ENCODE measurements at regions not wholly inside any gene's neighbourhood (a gene's known extent, or its start where the extent isn't known, plus 50 kb on each side); places are given as distances from the start of the nearest gene placed in this dataset.

DNA sequence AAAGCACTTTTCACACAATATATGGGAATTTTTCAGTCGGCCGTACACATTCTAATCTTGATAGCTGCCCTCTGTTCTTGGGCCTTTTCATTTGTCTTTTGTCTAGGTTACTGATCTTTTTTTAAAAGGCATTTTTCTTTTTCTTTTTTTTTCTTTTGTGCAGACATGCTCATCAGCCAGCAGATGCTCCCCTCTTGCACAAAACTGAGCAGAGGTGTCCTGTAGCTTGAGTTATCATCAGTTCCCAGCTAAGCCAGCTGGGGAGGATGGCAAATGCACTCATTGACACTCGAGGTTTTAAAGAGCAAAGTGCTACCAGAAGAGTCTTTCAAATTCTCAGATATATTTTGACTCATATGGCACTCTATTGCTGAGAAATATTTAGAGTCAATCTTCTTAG, 913.9 kb upstream of the SEL1L start:
- TF ChIP-seq, protein P1, sequence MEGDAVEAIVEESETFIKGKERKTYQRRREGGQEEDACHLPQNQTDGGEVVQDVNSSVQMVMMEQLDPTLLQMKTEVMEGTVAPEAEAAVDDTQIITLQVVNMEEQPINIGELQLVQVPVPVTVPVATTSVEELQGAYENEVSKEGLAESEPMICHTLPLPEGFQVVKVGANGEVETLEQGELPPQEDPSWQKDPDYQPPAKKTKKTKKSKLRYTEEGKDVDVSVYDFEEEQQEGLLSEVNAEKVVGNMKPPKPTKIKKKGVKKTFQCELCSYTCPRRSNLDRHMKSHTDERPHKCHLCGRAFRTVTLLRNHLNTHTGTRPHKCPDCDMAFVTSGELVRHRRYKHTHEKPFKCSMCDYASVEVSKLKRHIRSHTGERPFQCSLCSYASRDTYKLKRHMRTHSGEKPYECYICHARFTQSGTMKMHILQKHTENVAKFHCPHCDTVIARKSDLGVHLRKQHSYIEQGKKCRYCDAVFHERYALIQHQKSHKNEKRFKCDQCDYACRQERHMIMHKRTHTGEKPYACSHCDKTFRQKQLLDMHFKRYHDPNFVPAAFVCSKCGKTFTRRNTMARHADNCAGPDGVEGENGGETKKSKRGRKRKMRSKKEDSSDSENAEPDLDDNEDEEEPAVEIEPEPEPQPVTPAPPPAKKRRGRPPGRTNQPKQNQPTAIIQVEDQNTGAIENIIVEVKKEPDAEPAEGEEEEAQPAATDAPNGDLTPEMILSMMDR (conservative IDR thresholded peaks at IDR 0.05; ENCODE audit: low read length), result no peak
- no peak for TF ChIP-seq EZH2phosphoT487 (IDR thresholded peaks at IDR 0.05; ENCODE audit: borderline replicate concordance, low read depth, low read length)

All from OCI-LY7 (cell line).